ENCODE measurements at regions not wholly inside any gene's neighbourhood (a gene's known extent, or its start where the extent isn't known, plus 50 kb on each side); places are given as distances from the start of the nearest gene placed in this dataset.

DNA sequence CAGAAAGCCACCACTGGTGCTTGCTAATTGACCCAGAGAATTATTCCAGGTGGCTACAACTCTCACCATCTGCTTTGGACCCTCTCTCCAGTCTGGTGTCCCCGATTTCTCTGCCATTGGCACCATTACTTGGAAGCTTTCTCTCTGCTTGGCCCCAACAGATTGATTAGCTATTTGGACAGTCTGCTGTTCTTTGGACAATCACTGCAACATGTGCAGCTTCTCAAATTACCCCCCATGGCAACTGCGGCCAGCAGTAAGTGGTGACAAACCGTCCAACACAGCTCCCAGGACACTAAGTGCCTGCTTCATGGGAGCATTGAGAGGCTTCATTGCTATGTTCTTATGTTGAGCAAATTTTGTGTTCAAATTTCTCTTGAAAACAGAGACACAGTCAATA lies 309.8 kb downstream of the TAF11L14 start:
- TF ChIP-seq, protein P1, sequence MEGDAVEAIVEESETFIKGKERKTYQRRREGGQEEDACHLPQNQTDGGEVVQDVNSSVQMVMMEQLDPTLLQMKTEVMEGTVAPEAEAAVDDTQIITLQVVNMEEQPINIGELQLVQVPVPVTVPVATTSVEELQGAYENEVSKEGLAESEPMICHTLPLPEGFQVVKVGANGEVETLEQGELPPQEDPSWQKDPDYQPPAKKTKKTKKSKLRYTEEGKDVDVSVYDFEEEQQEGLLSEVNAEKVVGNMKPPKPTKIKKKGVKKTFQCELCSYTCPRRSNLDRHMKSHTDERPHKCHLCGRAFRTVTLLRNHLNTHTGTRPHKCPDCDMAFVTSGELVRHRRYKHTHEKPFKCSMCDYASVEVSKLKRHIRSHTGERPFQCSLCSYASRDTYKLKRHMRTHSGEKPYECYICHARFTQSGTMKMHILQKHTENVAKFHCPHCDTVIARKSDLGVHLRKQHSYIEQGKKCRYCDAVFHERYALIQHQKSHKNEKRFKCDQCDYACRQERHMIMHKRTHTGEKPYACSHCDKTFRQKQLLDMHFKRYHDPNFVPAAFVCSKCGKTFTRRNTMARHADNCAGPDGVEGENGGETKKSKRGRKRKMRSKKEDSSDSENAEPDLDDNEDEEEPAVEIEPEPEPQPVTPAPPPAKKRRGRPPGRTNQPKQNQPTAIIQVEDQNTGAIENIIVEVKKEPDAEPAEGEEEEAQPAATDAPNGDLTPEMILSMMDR (IDR thresholded peaks at IDR 0.05): no peak
- no peak overlapping the region for H3K9ac ChIP-seq
- no peaks in the 10 kb centered on the region for H3K4me1 ChIP-seq
- H3K79me2 ChIP-seq: no peaks in the 10 kb centered on the region
- H3K4me3 ChIP-seq (ENCODE audit: low read depth, low read length): no peak overlapping the region
- H3K36me3 ChIP-seq (ENCODE audit: control insufficient read depth, insufficient read depth, low read length): no peaks in the 10 kb centered on the region
- H3K4me2 ChIP-seq (ENCODE audit: low read length): no peak overlapping the region
- no peaks in the 10 kb centered on the region for H3K9me3 ChIP-seq (ENCODE audit: control insufficient read depth, low read length)
- H2AFZ ChIP-seq: no peak overlapping the region
- H3K27me3 ChIP-seq (ENCODE audit: control insufficient read depth, insufficient read depth, low read length): no peaks in the 10 kb centered on the region
- H3K27ac ChIP-seq: no peak overlapping the region

DNA sequence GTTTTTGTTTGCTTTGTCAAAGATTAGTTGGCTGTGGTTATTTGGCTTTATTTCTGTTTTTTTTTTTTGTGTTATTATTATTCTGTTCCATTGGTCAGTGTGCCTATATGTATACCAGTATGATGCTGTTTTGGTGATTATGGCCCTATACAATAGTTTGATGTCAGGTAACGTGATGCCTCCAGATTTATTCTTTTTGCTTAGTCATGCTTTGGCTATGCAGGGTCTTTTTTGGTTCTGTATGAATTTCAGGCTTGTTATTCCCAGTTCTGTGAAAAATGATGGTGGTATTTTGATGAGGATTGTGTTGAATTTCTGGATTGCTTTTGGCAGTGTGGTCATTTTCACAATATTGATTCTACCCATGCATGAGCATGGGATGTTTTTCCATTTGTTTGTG lies 312.8 kb downstream of the TAF11L14 start:
- no peaks in the 10 kb centered on the region for H3K79me2 ChIP-seq

DNA sequence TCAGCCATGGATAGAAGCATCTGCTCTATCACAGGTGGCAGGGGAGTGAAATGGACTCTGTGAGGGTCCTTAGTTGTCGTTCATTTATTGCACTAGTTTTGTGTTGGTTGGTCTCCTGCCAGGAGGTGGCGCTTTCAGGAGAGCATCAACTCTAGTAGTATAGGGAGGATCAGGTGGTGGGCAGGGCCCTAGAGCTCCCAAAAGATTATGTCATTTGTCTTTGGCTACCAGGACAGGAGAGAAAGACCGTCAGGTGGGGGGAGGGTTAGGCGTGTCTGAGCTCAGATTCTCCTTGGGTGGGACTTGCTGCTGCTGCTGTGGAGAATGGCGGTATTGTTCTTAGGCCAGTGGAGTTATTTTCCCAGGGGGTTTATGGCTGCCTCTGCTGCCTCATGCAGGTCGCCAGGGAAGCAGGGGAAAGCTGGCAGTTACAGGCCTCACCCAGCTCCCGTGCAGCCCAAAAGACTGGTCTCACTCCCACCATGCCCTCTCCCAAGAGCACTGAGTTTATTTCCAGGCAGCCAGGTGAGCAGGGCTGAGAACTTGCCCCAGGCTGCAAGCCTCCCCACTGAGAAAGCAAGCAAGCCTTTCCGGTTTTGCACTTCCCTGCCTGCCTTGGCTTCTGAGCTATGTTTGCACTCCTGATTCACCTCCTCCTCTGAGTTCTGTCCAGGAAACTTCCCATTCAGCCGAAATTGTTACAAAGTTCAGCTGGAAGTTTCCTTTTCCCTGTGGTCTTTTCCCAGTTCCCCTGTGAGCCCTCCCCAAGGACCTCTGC lies 317.3 kb downstream of the TAF11L14 start:
- H3K27me3 ChIP-seq (ENCODE audit: control insufficient read depth, insufficient read depth, low read length): no peaks in the 10 kb centered on the region
- H3K4me2 ChIP-seq (ENCODE audit: low read length): no peak overlapping the region
- TF ChIP-seq, protein P1 (IDR thresholded peaks at IDR 0.05): no peak
- H3K27ac ChIP-seq: no peak overlapping the region
- H3K9me3 ChIP-seq (ENCODE audit: control insufficient read depth, low read length): no peaks in the 10 kb centered on the region
- no peak overlapping the region for H3K4me3 ChIP-seq (ENCODE audit: low read depth, low read length)
- no peak overlapping the region for H2AFZ ChIP-seq
- no peaks in the 10 kb centered on the region for H3K79me2 ChIP-seq
- H3K4me1 ChIP-seq: no peaks in the 10 kb centered on the region
- H3K36me3 ChIP-seq (ENCODE audit: control insufficient read depth, insufficient read depth, low read length): no peaks in the 10 kb centered on the region
- H3K9ac ChIP-seq: no peak overlapping the region

More for the DNA sequence above, 312.8 kb downstream of the TAF11L14 start:
- TF ChIP-seq, protein P1 (IDR thresholded peaks at IDR 0.05): no peak
- H3K4me2 ChIP-seq (ENCODE audit: low read length): no peak overlapping the region
- H3K4me3 ChIP-seq (ENCODE audit: low read depth, low read length): no peak overlapping the region
- no peak overlapping the region for H2AFZ ChIP-seq
- no peaks in the 10 kb centered on the region for H3K9me3 ChIP-seq (ENCODE audit: control insufficient read depth, low read length)
- no peak overlapping the region for H3K27ac ChIP-seq
- no peaks in the 10 kb centered on the region for H3K36me3 ChIP-seq (ENCODE audit: control insufficient read depth, insufficient read depth, low read length)
- no peaks in the 10 kb centered on the region for H3K27me3 ChIP-seq (ENCODE audit: control insufficient read depth, insufficient read depth, low read length)
- no peak overlapping the region for H3K9ac ChIP-seq
- no peaks in the 10 kb centered on the region for H3K4me1 ChIP-seq

DNA sequence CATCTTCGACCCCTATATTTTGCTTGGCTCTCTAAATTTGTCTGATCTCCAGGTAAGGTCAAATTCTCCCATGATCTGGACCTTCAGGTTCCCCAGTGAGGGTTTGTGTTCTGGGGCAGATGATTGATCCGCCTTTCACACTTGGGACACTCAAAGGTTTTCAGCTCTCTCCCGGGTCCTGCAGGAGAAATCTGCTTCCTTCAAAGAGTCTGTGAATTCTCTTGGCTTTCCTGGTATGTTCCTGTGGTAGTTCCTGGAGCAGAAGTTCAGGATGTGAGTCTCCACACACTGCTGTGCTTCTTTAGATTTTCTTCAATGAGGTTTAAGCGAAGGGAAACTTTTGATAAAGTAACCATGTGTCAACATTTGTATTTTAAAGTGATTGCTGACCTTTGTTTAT lies 318.0 kb downstream of the TAF11L14 start:
- Histone ChIP-seq H3K4me3 (ENCODE audit: low read depth, low read length) (no peak overlapping the region), H3K4me2 (ENCODE audit: low read length) (no peak overlapping the region), H3K9me3 (ENCODE audit: control insufficient read depth, low read length) (no peaks in the 10 kb centered on the region), H3K4me1 (no peaks in the 10 kb centered on the region), H2AFZ (no peak overlapping the region), H3K27ac (no peak overlapping the region), H3K36me3 (ENCODE audit: control insufficient read depth, insufficient read depth, low read length) (no peaks in the 10 kb centered on the region), H3K79me2 (no peaks in the 10 kb centered on the region), H3K9ac (no peak overlapping the region), H3K27me3 (ENCODE audit: control insufficient read depth, insufficient read depth, low read length) (no peaks in the 10 kb centered on the region)
- TF ChIP-seq, protein P1 (IDR thresholded peaks at IDR 0.05): no peak

DNA sequence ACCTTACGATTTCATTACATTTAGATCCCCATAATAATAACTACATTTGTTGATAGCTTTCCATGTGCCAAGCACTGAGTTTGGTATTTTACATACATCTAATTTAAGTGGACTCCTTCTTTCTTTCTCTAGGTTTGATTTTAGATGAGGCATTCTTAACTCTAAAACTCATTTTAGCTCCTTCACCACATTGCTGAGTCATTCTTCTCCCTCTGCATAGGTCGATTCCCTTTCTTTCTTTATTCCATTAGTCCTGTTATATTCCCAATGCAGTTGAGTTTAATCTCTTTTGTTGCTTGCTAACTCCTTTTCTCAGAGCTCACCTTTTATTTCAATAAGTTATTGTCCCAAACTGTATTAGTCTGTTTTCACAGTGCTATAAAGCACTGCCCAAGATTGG lies 329.8 kb downstream of the TAF11L14 start:
- H3K27me3 ChIP-seq (ENCODE audit: control insufficient read depth, insufficient read depth, low read length): no peaks in the 10 kb centered on the region
- no peak overlapping the region for H3K27ac ChIP-seq
- H3K79me2 ChIP-seq: no peaks in the 10 kb centered on the region
- no peak overlapping the region for H3K4me3 ChIP-seq (ENCODE audit: low read depth, low read length)
- H3K4me1 ChIP-seq: no peaks in the 10 kb centered on the region
- no peaks in the 10 kb centered on the region for H3K36me3 ChIP-seq (ENCODE audit: control insufficient read depth, insufficient read depth, low read length)
- H3K9ac ChIP-seq: no peak overlapping the region
- H2AFZ ChIP-seq: no peak overlapping the region
- H3K4me2 ChIP-seq (ENCODE audit: low read length): no peak overlapping the region
- no peaks in the 10 kb centered on the region for H3K9me3 ChIP-seq (ENCODE audit: control insufficient read depth, low read length)
- TF ChIP-seq, protein P1 (IDR thresholded peaks at IDR 0.05): no peak
